Superior temporal gyrus (tissue), 1 donor: ENCODE measurements at regions not wholly inside any gene's neighbourhood (a gene's known extent, or its start where the extent isn't known, plus 50 kb on each side); places are given as distances from the start of the nearest gene placed in this dataset.
A peak's percentile ranks its signal among the peaks of the same experiment; 100 is the strongest.
"Not testable (repeated sequence)": the region's sequence is repeated elsewhere in the genome, so short reads cannot be mapped to it uniquely, and the experiment has no call there.

Source experiments
- DNase-seq: peaks from one replicate; pipeline ENCODE4 v3.0.0-alpha.2; 2016; ENCODE audit errors: extremely low spot score

DNA sequence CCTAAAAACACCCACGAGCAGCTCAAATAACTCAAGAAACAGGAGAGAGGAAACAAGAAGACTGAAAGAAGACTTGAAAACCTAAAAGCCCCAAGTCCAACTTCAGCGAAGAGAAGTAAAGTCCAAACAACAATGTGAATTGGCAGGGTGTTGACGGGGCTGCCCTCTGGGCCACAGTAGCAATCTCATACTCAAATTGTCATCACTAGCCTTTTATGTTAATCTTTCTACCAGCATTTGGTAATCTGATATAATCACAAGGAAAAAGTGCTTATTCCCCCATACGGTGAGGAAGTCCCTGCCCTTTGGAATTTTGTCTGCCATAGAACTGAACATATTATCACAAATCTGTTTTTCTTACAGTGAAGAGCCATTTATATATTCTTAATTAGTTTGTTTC, 51.5 kb upstream of the IFNE start:
- no peak for DNase-seq

DNA sequence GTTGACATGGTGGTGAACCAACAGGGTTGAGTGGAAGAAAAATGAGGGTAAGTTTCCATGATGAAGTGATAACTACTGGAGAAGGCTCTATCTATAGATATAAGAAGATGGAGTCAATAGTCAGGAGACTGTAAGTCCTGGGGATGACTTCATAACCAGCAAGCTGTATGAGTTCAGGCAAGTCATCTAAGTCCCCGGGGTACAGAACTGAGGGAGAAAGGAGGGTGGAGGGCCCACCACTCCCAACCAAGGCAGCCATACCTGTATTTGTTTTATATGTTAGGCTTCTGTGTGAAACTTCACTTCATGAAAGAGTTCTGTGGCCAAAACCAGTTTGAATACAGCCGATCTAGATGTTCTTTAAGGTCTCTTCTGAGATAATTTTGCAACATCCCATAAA, 53.3 kb upstream of the IFNE start:
- DNase-seq, result no peak

DNA sequence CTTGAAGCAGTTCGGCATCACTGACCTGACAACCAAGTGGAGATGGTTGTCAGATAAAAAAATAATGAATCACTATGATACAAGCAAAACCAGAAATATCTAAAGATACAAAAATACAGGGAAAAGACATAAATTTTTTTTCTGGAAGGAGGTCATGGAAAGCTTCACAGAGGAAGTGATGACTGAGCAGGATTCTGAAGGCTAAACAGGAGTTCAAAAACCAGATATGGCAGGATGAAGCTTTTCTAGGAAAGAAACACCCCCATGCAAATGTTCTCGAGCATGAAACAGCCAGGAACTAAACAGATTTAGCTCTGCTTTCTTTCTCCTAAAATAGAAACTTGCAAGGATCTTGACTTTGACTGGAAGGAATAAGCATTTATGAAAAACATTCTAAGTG, 60.7 kb upstream of the IFNE start:
- peak; percentile 47 for DNase-seq

DNA sequence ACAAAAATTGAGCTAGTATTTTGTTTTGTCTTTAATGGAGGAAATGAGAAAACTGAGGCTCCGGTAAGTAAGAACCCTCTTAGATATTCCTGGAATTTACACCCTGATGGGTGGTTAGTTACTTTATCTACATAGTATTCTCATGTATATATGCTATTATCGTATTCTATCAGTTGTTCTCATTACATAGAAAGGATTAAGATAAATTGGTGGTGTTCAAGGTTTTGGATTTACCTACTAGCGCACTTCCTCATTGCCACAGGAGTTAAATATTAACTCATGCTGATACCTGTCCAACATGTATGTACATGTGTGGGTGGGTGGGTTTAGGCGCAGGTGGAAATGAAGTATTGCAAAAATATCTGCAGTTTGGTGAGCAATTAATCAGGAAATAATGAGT, 61.1 kb upstream of the IFNE start:
- no peak for DNase-seq

DNA sequence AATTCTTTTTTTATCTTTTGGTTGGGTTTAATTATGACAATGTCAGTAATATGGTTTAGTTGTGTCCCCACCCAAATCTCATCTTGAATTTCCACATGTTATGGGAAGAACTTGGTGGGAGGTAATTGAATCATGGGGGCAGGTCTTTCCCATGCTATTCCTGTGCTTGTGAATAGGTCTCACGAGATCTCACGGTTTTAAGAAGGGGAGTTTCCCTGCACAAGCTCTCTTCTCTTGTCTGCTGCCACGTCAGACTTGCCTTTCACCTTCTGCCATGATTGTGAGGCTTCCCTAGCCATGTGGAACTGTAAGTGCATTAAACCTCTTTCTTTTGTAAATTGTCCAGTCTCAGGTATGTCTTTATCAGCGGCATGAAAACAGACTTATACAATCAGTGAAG, 61.7 kb upstream of the IFNE start:
- not testable (repeated sequence) for DNase-seq

DNA sequence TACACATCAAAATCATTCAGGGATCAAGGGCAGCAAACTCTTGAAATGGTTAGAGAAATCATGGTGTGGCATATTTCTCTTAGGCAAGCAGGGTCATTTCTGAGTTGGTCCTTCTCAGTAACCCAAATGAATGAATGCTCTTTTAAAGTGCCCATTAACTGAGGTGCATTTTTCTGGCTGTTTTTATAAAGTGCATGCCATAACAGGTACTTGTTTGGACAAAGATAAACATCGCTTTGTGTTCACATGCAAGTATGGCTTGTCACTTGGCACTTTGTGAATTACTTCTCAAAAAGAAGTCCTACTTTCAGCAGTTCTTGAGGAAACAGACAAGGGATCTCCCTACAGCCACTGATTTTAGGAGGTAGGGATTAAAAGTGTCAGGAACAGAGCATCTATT, 64.8 kb upstream of the IFNE start:
- no peak for DNase-seq

DNA sequence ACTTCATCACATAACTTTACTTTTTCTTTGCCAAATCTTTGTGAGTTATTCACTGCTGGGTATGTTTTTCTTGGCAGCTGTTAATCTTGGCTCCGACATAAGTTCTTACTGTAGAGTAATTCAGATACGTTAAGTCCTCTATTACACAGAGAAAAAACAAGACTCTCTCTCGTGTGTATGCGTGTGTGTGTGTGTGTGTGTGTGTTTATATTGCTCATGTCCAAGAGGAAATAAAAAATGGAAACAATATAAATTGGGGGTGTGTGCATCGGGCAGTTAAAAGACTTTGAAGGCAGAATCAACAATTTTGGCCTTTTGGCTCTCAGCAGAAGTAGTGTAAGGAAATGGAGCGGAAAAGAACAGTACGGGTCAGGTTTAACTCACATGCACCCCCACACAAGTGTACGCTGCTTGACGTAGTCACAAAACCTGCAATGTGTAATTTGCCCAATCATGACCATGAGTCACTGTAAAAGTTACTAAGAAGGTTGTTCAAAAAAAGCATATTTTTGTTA, 67.2 kb upstream of the IFNE start:
- DNase-seq, result no peak

DNA sequence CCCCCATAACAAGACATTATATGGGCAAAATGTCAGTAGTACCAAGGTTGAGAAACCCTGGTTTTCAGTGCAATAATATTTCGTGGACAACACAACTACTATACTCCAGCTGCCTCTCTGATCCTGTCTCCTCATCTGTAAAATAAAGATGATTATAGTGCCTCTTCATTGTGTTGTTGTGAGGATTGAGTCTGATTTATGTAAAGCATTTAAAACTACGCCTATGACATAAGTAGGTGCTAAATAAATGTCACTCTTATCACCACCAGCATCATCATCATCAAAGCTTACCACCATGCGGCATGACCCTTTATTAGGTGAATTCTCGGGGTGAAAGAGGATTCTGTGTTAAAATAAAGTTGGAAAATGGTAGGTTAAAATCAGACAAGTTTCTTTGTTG, 67.8 kb upstream of the IFNE start:
- no peak for DNase-seq

DNA sequence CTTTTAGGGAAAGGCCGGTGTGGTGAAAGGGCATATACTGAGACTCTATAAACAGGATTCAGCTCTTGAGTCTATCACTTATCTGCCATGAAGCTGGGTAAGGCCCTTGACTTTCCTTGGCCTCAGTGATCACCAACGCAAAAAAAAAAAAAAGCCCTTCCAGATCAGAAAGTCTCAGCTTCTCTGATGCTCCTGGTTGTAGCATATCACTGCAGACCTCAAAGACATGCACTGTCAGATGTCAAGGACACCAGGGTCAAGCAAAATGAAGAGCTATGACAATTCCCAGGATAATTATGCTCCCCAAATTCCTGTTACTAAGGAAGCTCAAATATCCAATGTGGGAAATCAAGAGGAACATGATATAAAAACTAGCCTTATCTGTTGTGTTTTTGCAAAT, 68.3 kb upstream of the IFNE start:
- DNase-seq, result no peak

DNA sequence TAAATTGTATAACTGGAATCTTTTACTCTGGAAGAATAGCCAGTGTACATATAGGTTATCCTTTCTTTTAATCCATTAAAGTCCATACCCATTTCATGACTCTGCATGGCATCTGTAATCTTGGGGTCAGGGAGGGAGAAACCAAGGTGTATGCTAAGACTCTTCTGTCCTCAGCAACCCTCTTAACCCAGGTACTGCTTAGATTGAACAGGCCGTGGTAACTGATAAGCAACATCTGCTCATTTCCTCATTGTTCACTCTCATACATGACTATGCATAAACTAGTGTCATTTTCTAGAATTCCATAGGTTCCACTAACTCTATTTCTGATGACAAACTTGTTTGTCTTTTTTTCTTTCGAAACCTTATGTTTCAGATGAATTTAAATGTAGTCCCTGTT, 69.3 kb upstream of the IFNE start:
- no peak for DNase-seq

DNA sequence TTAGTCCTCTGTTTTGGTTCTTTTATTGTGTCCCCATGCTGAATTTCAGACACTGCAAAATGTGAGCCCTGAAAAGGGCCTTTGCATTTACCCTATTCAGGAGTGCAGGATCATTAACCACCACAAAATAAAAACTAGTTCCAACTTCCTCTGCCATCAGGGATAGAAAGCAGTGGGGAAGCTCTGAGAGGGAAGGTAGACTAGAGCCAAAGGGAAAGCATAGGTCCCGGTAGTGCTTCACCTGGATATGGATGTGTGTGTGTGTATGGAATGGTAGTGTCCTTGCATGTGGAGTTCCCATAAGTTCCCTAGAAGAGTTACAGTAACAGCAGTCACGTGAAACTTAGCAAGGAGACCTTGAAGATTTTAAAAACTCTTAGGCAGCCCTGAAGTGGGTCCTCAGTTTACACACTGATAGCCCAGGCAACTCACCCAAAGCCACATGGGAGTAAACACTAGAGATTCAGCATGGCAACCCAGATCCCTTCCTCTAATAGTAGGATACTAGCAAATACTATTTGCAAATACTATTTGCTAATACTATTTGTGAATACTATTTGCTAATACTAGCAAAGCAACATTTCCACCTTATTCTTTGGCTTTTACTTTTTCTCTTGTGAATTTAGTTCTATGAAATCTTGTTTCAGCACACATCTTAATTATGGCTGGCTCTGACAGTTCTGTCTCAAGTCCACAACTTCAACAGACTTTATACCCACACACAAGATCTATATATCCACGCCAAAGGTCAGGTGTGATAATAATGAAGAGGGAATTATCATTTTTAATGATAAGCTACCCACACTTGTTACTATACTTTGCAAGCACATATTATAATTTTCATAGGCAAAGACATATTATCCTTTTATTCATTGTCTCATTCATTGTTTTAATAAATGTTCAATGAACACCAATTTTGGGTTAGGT, 70.4 kb upstream of the IFNE start:
- no peak for DNase-seq

DNA sequence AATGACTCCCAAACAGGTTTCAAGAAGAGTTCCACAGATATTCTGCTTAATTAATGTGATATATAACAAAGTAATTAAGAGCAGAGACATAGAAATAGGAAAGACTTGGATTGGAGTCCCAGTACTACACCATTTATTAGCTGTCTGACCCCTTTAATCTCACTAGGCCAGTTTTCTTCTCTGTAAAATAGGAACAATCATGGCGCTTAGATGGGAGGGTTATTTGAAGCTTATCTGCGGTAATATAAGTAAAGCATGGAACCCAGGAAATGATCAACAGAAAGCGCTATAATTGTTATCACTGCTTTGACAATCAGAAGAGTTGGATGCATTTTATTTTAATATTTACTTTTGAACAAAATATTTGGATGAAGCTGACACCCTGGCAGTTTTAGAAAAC, 71.3 kb upstream of the IFNE start:
- DNase-seq, result no peak

DNA sequence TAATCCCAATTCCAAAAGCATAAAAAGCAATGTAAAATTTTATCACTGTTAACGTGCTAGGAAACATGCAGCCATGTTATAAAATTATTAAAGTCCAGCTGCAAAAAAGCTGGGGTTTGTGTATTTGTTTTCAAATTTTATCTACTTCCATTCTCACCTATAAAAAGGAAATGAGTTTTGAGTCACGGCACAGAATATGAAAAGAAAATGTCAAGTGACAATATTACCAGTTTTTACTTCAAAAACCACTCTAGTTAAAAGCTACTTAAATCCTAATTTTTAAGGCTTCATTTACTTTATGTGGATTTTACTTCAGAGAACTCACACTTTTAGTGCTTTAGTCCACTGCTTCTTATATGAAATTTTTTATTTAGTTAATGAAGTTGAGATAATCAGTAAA, 72.7 kb upstream of the IFNE start:
- DNase-seq, result no peak

DNA sequence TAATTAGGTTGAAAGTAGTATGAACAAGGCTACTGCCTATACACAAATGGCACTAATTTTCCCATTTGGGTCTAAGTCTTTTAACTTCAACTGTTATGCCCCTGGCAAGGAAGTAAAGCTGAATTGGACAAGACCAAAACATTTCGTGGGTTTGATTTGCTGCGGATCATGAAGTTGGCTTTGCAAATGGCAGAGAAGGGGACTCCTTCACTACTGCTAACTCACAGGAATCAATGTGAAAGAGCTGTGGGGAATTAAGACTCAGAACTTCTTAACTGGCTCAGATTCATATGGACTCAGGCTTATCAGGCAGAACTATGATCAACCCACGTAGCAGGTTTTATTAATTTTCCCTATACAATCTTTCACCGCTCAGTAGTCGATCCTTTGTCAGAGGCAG, 73.8 kb upstream of the IFNE start:
- no peak for DNase-seq

DNA sequence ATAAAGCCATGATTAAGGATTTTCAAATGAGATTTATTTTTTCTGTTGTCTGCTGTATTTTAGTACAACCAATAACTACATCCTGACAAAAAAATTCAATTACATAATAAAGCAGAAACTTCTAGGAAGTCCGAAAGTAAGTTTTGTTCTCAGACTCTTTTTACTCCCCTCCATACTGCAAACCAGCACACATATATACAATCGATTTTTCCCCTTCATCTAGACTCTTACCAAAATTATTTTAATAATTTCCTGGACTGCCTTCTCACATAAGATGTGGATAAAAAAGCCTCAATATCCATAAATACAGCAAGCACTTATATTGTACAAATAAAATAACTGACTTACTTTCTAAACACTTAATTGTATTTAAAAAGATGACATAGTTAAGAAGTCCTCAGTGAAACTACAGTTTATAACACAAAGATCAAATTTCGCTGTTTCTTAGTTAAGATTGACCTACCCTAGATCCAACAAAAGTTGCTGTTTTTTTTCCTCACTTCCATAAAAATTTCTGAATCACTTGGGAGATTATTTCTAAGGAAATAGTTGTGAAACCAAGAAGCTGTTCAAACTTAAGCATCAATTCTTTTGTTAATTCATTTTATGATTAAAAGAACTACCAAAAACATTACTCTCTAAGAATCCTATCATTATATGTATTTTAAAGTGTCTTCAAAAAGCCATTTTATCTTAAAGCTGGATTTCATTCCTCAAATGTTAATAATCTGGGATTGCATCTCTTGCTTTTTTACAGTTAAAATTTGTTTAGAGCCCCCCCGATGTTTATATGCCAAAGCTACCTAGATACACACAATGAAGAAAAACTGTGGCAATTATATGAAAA, 74.7 kb upstream of the IFNE start:
- no peak for DNase-seq

DNA sequence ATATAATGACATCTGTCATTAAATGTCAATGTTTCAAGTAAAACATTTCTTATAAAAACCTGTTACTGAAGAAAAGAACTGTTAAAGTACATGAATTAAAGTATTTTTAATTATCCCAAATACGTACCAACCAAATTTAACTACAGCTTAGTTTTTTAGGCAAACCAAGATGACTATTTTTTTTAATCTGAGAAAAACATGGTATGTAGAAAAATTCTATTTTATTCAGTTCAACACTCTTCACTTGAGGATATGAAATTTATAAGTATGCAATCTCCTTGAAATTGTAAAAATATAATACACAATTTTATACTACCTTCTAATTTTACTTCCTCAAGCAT, 75.3 kb upstream of the IFNE start:
- DNase-seq, result no peak

DNA sequence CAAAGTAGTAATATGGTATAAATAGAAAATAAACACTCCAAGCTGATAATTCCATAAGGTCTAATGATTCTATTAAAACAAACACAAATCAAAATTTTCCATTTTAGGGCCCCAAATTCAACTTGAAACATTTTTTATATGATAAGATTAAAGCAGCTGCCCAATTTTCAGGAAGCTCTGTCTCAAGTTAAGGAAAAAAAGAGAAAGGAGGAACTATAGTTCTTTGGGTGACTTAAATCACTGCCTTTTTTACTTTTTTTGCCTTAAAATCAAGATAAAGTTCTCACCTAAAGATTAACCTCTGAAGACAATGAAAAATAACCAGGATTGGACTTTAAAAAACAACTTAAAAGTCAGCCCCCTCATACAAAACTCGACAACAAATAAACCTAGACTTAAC, 76.0 kb upstream of the IFNE start:
- no peak for DNase-seq

DNA sequence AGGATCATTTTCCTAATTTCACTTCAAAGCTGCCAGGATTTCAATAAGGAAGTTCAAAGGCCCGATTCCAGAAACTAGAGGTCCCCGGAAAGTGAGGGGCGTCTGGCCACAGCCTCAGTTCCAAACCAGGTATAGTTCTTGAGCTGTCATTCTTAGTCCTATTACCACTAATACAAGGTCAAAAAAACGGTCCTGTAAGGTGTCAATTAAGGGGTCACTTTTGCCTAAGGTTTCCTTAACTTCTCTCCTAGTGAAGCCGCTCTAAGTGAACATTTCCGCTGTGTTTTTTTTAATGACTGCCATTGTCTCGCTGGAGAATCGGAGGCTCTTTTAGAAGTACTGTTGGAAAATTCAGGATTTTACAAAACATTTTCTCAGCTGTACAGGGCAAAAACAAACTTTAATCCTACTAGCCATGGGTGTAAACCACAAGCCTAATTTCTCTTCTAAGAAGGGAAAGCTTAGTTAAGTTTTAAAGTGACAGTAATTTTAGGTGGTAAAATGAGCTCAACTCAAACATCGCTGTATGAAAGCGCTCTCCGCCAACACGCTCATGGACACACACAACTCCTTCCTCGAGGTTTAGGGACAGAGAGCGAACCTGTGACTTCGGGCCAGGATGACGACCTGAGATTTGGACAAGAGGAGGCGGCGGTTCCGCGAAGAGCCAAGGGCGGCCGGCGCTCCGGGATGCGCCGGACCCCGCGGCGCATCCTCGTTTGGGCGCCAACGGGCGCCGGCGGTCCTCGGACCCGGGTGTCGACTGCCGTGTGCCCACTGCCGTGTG, 76.7 kb upstream of the IFNE start:
- DNase-seq, result peak; percentile 42

DNA sequence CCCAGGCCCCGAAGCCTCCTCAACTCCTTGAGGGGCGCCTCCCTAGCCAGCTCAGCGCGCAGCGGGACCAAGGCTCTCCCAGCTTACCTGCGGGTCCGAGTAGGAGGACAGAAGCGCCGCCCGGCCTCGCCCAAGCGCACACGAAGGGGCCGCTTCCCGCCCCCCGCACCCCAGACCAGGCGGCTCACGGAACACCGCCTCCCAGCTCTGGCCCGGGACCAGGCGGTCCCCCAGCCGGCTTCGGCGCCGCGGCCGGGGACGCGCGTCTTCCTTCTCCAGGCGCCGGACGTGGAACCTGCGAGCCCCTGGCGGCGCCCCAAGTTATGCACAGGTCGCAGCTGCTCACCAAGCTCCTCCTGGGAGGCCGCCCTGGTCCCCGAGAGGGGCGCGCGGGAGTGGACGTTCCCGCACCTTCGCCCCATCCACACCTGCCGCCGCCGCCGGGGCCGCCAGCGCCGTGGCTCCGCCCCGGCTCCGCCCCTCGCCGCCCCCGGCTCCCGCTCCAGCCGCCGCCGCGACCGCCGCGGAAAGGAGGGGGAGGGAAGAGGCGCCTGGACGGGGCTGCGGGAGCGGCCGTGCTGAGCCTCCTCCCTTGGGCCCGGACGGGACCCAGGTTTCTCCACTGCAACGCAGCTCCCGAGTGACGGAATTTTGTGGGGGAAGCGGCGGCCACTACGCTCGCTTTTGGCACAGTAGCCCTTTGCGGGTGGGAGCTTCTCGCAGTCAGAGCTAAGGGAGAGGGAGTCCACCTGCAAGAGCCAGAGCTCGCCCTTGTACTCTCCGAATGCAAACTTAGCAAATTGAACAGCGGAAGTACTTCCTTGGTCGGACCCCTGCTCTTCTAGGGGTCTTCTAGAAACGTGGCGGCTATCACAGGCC, 77.5 kb upstream of the IFNE start:
- no peak for DNase-seq

DNA sequence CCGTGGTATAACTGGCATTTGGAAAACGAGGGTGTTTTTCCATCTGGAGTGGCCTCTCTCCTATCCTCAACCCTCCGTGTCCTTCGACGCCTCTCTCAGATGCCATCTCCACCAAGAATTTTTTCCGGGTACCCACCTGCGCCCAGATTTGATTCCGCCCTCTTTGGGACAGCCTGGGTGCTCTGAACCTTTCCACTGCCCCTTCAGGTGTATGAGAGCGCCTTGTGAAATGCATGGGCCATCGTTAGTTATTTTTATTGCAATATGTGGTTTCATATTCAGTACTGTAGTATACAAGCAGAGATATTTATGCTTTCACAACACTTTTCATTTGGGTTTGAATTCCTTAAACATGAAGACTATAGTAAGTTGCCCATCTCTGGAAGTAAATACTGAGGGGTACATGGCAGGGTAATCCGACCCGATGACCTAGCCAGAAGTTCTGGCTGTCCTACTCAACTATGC, 78.2 kb upstream of the IFNE start:
- DNase-seq, result no peak

DNA sequence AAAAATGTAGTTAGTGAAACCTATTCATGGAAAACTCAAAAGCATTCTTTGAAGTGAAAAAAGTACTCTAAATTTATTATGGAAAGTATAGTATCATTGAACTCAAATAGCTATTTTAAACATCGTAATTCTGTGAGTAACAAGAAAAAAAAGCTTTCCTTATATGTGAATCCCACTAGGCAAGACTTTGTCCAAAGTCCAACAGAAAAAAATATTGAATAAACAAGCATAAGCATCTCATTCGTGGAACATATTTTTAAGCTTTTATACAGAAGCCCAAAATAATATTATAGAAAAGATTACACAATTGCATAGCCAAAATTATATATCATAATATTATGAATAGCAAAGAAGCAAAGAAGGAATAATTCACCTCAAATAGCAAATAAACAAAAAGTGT, 79.4 kb upstream of the IFNE start:
- DNase-seq, result no peak
